NT2/D1 (cell line): ENCODE measurements at regions not wholly inside any gene's neighbourhood (a gene's known extent, or its start where the extent isn't known, plus 50 kb on each side); places are given as distances from the start of the nearest gene placed in this dataset.

Experiments
- YY1 ChIP-seq: IDR thresholded peaks from 2 replicates; pipeline ENCODE4 v1.6.1; 2011; ENCODE audit not compliant: insufficient read length, insufficient read depth
- ZNF274 ChIP-seq: IDR thresholded peaks from 2 replicates; pipeline ENCODE4 v1.6.1; 2011; ENCODE audit warnings: mild to moderate bottlenecking, low read depth, low read length

- TF ChIP-seq YY1 (no peak), ZNF274 (no peak)
Measured at GRCh38 chr5:124227914-124228313, 518.5 kb downstream of the ZNF608 start.
